SKM-1 (cell line): ENCODE measurements at regions not wholly inside any gene's neighbourhood (a gene's known extent, or its start where the extent isn't known, plus 50 kb on each side); places are given as distances from the start of the nearest gene placed in this dataset.
"Not testable (repeated sequence)": the region's sequence is repeated elsewhere in the genome, so short reads cannot be mapped to it uniquely, and the experiment has no call there.

Source experiments
- DNase-seq: peaks from one replicate; lab custom pipeline; 2025; ENCODE audit not compliant: unreplicated experiment; lab: John Stamatoyannopoulos, UW

DNA sequence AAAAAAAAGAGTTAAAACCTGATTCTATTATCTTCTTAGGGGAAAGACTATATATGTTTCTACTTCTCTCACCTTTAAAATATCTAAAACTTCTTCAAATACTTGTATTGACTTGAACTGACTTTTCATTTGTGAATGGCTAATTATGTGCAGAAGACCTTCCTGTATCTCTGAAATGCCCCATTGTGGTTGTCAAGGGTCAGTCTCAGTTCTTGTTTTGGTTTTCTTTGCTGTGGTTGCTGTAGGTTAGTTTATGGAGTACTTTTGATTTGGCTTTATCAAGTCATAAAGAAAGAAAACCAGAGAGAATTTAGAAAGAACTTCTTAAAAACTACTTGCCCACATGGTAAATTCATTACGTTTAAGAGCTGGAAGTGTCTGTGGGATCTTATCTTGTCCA lies 345.3 kb upstream of the POU1F1 start:
- DNase-seq = no peak

GRCh38 chr3:87615506-87615905 lies 339.1 kb upstream of the POU1F1 start:
- no peak for DNase-seq

DNA sequence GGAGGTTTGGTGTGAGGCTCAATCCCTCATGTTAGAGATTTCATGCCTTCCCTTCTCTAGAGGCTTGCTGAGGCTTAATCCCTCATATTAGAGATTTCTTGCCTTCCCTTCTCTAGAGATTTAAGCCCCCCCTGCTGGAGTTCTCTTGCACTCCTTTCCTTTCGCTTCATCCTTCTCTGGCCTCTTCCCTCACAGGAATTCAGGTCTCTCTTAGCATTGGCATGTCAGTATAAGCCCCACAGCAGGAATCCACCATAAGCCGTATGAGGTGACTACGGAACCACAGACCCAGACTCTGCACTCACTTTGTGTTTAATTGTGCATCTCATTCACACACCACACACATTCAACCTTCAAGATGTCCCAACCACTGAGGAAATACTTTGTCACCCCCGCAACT lies 338.6 kb upstream of the POU1F1 start:
- DNase-seq = no peak

DNA sequence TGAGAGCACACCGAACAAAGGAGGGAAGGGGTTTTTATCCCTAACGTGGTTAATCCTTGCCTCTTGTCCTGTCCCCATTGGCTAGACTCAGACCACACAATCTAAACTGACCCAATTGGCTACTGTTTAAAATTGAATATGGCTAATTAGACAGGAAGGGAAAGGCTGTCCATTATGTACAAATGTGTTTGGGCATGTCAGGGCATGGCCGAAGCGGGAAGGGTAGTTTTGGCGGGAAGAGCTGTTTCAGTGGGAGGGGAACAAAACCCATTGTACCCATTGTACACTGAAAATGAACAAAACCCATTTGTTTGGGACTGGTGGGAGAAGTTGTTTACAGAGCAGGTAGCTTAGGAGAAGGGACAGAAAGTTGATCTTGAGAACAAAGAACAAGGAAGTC lies 330.9 kb upstream of the POU1F1 start:
- DNase-seq = no peak

DNA sequence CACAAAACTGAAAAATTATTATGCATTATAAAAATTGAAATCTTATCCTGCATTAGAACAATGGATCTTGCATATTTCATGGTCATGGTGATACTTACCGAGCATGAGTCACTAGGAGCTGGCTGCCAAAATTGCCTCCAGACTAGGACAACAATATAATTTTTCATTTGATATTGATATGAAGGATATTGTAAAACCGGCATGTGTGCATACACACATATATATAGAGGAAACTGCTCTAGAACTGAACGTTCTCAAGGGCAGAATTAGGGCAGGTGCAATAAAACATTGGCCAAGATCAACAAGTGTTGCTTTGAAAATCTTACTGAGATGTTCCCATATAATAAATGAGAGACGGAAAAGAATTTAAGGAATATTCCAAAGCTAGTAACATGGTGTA lies 319.4 kb upstream of the POU1F1 start:
- DNase-seq = no peak

- DNase-seq = no peak
These were observed 304.9 kb upstream of the POU1F1 start for GRCh38 chr3:87581240-87581639.

- no peak for DNase-seq
These were observed 300.4 kb upstream of the POU1F1 start for GRCh38 chr3:87576752-87577151.

DNA sequence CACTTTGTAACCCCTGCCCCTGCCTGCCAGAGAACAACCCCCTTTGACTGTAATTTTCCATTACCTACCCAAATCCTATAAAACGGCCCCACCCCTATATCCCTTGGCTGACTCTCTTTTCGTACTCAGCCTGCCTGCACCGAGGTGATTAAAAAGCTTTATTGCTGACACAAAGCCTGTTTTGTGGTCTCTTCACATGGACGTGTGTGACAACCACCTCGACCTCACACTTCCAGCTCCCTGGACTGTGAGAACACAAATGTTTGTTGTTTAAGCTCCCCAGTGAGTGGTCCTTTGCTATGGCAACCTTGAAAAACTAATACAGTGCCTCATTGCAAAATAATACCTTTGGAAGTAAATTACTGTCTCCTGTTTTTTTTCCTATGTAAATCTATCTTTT lies 299.2 kb upstream of the POU1F1 start:
- no peak for DNase-seq

- DNase-seq = no peak
These were observed 291.9 kb upstream of the POU1F1 start for GRCh38 chr3:87568331-87568730.

DNA sequence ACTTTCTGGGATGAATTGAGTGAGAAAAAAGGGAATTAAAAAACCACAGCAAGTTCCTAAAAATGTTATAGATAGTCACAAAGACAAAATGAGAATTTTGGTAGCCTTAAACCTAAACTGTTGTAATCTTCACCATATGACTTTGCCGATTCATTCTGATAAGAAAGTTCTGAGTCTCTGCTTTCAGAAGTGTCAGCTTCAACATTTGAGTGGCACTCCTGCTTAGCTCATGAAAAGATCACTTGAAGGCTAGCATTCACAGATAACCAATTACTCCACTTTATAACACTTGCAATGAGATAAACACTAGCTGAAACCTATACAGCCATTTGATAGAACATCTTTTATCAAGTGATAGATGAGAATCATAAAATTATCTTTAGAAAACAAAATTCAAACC lies 288.1 kb upstream of the POU1F1 start:
- no peak for DNase-seq

DNA sequence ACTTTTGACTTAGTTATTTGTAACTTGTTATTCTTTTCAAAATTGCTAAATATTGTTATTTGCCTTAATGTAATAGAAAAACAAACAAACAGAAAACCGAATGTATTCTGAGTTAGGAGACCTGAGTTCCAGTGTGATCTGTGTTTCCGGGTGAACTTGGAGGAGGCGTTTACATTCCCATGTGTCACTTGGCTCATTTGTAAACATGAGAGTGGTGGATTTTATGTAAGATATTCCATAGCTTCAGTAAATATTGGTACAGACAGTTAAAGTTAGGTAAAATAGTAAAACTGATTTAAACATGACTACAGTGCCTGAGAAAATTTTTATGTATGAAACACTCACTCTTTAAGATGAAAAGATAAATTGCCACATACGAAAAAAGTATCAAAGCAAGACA lies 287.3 kb upstream of the POU1F1 start:
- DNase-seq = no peak

- no peak for DNase-seq
These were observed 282.1 kb upstream of the POU1F1 start for GRCh38 chr3:87558492-87558891.

DNA sequence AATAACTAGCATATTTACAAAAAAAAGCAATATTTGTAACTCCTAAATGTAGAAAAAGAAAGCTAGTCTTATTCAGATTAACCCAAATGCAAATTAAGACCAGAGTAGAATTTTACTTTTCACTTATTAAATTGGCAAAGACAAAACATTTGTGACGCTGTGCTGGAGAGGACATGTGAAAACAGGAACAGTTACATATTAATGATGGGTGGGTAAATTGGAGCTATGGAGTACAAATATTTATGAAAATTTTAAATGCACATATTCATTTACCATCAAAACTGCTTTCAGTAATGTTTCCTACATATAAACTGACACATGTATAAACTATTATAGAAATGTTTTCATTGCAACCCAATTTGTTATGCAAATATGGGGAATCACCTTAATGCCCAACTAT lies 278.9 kb upstream of the POU1F1 start:
- DNase-seq = no peak

DNA sequence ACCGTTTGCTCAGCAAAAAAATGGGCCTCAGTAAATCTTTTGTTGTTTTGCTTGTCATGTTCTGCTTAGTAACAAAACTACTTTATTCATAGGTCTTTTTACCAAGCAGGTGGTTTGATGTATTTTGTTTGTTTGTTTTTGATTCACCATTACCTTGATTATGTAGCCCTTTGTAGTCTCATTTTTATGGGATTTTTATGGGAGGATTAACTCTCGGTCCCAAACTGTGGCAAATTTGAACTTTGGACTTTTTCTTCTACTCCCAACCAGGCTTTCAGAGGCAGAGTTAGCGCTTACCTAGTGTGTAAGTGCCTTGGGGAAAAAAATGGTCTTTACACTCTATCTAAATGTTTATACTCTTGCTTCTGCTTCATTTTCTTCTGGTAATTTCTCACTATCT lies 276.7 kb upstream of the POU1F1 start:
- DNase-seq = no peak

GRCh38 chr3:87550892-87551291 lies 274.5 kb upstream of the POU1F1 start:
- DNase-seq = no peak

DNA sequence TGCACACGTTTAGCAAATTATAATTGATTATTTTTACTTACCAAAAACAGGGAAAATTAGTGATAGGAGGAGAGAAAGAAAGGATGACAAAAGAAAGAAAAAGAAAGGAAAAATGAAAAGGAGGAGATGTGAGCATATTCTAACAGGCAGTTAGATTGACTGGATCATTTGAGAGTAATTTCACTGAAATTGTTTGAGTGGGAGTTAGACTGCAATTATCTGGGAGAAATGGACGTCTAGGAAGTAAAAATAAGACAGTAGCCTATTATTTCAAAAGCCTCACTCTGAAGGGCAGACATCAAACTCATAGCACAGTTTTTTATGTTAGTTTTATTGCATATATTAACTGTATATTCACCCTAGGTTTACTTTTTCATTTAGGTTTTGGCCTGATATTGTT lies 272.8 kb upstream of the POU1F1 start:
- no peak for DNase-seq

- DNase-seq = no peak
These were observed 271.9 kb upstream of the POU1F1 start for GRCh38 chr3:87548271-87548670.

- no peak for DNase-seq
These were observed 269.8 kb upstream of the POU1F1 start for GRCh38 chr3:87546216-87546615.

GRCh38 chr3:87543408-87543807 lies 267.0 kb upstream of the POU1F1 start:
- not testable (repeated sequence) for DNase-seq

GRCh38 chr3:87541723-87542122 lies 265.3 kb upstream of the POU1F1 start:
- DNase-seq = no peak

GRCh38 chr3:87538722-87539121 lies 262.3 kb upstream of the POU1F1 start:
- DNase-seq = not testable (repeated sequence)

DNA sequence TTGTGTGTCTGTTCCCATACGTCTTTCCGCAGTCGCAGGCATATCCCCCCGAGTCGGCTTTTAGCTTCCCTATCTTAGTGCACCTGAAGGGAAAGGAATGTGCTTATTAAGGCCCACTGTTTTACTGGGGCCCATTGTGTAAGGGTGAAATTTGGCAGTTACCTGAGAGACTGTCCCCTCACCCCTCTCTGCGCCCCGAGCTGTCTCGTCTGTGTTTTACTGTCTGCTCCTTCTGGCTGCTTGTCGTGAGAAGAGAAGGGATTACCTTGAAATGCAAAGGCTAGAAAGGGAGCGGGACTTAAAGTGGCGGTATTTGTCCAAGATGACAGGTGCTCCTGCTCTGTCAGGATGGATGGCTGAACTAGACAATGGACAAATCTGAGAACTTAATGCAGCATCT lies 233.0 kb upstream of the POU1F1 start:
- no peak for DNase-seq

DNA sequence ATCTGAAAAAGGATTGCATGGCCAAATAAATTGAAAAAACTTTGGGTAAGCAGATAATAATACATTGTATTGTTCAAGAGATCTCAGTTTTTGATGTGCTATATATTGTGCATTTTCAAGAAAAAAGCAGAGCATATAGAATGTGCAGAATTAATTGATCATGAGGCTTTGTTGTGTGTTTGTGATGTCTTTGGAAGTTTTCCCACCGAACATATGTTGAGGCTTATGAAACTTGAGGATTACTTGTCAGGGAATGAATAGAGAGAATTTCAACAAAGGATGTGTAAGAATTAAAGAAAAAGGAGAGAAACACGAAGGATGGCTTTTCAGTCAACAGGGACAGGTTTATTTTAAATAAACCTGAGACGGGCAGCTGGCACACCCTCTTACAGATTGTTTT lies 232.5 kb upstream of the POU1F1 start:
- no peak for DNase-seq

DNA sequence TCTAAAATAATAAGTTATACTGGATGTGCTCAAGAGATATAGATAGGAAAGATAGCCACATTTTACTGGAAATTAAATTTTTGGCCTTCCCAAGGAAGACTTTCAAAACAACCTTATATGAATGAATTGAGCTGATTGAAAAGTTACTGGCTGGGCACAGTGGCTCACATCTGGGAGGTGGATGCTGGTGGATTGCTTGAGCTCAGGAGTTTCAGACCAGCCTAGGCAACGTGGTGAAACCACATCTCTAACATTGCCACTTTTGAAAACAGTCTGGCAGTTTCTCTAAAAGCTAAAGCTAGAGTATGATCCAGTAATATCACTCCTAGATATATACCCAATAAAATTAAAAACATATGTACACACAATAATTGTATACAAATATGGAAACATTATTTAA lies 231.4 kb upstream of the POU1F1 start:
- DNase-seq = no peak
